ENCODE measurements at regions not wholly inside any gene's neighbourhood (a gene's known extent, or its start where the extent isn't known, plus 50 kb on each side); places are given as distances from the start of the nearest gene placed in this dataset.
A peak's percentile ranks its signal among the peaks of the same experiment; 100 is the strongest.

DNA sequence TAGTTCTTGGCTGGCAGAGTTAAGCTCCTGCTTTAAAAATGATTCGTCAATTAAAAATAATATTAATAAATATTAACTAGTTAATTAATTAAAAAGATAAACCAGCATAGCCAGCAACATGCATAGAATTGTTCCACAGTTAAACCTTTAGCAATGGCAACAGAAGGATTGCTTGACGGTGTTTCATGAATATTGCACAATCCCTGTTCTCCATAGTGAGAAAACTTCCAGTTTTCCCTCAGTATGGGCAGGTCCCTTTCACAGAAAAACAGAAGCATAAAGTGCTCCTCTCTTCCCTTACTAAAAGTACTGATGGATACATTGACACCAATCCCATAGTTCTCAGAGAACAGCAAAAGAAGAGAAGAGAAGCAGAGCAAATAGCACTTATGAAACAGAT, 71.4 kb upstream of the CAST start:
- DNase-seq (ENCODE audit: low spot score): no peak

DNA sequence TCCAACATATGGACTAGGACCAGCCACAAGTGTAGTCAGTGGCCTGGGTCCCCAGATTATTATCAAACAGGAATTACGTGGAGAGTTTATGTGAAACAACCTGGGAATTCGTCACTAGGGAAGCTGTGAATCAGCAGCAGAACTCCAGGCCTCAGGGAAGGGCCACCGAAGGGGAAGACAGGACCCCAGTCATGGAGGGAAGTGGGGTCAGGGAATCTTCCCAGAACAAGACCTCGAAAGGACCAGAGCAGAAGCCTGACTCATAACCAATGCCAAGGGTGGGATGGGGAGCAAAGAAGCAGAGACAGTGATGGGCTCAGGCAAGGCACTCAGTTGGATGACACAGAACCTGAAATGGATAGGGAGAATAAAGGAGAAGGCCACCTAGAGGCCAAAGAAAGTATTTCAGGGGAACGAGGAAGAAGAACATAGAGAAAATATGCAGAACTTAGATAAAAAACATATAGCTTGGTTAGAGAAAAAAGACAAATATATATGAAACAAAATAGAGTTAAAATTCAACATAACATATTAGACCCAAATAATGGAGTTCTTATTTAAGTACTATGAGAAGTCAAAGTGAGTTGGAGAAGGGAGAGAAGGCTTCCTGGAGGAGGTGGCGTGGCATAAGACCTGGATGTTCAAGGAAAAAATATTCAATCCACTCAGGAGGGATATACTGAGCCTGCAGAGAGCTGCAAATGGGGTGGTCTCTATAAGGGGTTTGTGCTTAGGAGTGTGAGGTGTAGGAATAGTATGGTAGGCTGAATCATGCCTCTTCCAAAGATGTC, 66.7 kb upstream of the CAST start:
- no peak for DNase-seq (ENCODE audit: low spot score)

- DNase-seq (ENCODE audit: low spot score): no peak
These were observed 64.6 kb upstream of the CAST start for GRCh38 chr5:96597438-96598020.

GRCh38 chr5:96601200-96601599, 61.0 kb upstream of the CAST start:
- no peak for DNase-seq (ENCODE audit: low spot score)

GRCh38 chr5:96601715-96602244, 60.4 kb upstream of the CAST start:
- peak; percentile 63 for DNase-seq (ENCODE audit: low spot score)

DNA sequence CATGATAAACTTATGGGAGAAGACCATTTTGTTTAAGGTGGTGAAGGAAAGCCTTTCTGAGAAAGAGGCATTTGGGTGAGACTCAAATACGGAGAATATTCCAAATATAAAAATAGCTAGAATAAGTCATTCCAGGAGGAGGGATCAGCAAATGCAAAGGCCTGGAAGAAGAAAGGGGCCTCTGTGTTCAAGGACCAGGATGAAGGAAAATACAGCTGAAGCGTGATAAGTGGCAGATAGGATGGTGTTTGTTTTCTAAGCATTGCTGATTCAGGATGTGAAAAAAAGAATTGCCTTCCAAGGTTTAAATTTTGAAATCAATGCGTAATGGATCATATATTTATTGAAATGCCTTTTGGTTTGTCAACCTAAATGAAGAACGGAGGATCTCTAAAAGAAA, 59.4 kb upstream of the CAST start:
- DNase-seq (ENCODE audit: low spot score): no peak

GRCh38 chr5:96605144-96605837, 56.9 kb upstream of the CAST start:
- DNase-seq (ENCODE audit: low spot score): no peak

GRCh38 chr5:96609369-96609768, 52.8 kb upstream of the CAST start:
- DNase-seq (ENCODE audit: low spot score): no peak

DNA sequence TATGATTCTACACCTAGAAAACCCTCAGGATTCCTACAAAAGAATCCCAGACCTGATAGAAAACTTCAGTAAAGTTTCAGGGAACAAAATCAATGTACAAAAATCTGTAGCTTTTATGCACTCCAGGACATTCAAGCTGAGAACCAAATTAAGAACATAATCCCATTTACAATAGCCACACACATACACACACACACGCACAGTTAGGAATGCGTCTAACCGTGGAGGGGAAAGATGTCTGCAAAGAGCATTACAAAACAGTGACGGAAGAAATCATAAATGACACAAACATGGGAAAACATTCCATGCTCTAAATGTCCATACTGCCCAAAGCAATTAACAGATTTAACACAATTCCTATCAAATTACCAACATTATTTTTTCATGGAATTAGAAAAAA, 51.4 kb upstream of the CAST start:
- no peak for DNase-seq (ENCODE audit: low spot score)

DNA sequence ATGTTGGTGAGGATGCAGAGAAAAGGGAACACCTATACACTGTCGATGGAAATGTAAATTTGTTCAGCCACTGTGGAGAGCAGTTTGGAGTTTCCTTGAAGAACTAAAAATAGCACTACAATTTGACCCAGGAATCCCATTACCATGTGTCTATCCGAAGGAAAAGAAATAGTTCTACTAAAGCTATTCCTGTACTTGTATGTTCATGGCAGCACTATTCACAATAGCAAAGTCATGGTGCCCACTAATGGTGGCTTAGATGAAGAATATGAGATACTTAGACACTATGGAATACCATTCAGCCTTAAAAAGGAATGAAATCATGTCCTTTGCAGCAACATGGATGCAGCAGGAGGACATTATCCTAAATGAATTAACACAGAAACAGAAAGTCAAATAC, 50.2 kb upstream of the CAST start:
- no peak for DNase-seq (ENCODE audit: low spot score)

All from AG08396 (cell line).